ENCODE measurements at regions not wholly inside any gene's neighbourhood (a gene's known extent, or its start where the extent isn't known, plus 50 kb on each side); places are given as distances from the start of the nearest gene placed in this dataset.
A peak's percentile ranks its signal among the peaks of the same experiment; 100 is the strongest.
"Not testable (repeated sequence)": the region's sequence is repeated elsewhere in the genome, so short reads cannot be mapped to it uniquely, and the experiment has no call there.

GRCh38 chr13:44747179-44747578, 171.0 kb upstream of the TSC22D1 start:
- DNase-seq = no peak

- DNase-seq = no peak
Observed at GRCh38 chr13:44746690-44747089, 170.6 kb upstream of the TSC22D1 start.

GRCh38 chr13:44744880-44745633, 168.9 kb upstream of the TSC22D1 start:
- DNase-seq = no peak

- DNase-seq = no peak
Observed at GRCh38 chr13:44739539-44739938, 163.4 kb upstream of the TSC22D1 start.

- DNase-seq = no peak
Observed at GRCh38 chr13:44739120-44739519, 163.0 kb upstream of the TSC22D1 start.

GRCh38 chr13:44738463-44738862, 162.3 kb upstream of the TSC22D1 start:
- no peak for DNase-seq

- no peak for DNase-seq
Observed at GRCh38 chr13:44735806-44736205, 159.7 kb upstream of the TSC22D1 start.

- no peak for DNase-seq
Observed at GRCh38 chr13:44734201-44734707, 158.1 kb upstream of the TSC22D1 start.

GRCh38 chr13:44732503-44733098, 156.5 kb upstream of the TSC22D1 start:
- DNase-seq = no peak

- no peak for DNase-seq
Observed at GRCh38 chr13:44730851-44731250, 154.7 kb upstream of the TSC22D1 start.

- DNase-seq = no peak
Observed at GRCh38 chr13:44730099-44730498, 154.0 kb upstream of the TSC22D1 start.

GRCh38 chr13:44727591-44727990, 151.5 kb upstream of the TSC22D1 start:
- not testable (repeated sequence) for DNase-seq

- DNase-seq = no peak
Observed at GRCh38 chr13:44726778-44727177, 150.6 kb upstream of the TSC22D1 start.

- no peak for DNase-seq
Observed at GRCh38 chr13:44726214-44726613, 150.1 kb upstream of the TSC22D1 start.

GRCh38 chr13:44719857-44720671, 143.9 kb upstream of the TSC22D1 start:
- DNase-seq = no peak

- no peak for DNase-seq
Observed at GRCh38 chr13:44718467-44718866, 142.3 kb upstream of the TSC22D1 start.

GRCh38 chr13:44715287-44716230, 139.4 kb upstream of the TSC22D1 start:
- no peak for DNase-seq

GRCh38 chr13:44713788-44714469, 137.8 kb upstream of the TSC22D1 start:
- no peak for DNase-seq

GRCh38 chr13:44711706-44712105, 135.6 kb upstream of the TSC22D1 start:
- DNase-seq = no peak

GRCh38 chr13:44710576-44710975, 134.4 kb upstream of the TSC22D1 start:
- DNase-seq = peak in 2 of 3 donors; percentile 12 to 24

GRCh38 chr13:44704811-44705210, 128.7 kb upstream of the TSC22D1 start:
- DNase-seq = not testable (repeated sequence)

GRCh38 chr13:44703371-44703770, 127.2 kb upstream of the TSC22D1 start:
- peak; percentile 53 to 55 (median 53) for DNase-seq
